Endothelial cell of umbilical vein (primary cell): ENCODE measurements at regions not wholly inside any gene's neighbourhood (a gene's known extent, or its start where the extent isn't known, plus 50 kb on each side); places are given as distances from the start of the nearest gene placed in this dataset.

Source experiments
- CTCF ChIP-seq, 2 donors: IDR thresholded peaks; 1 replicate in 1 of 2; 2 replicates in 1 of 2; pipeline ENCODE4 v1.5.1; 2011; ENCODE audit warnings: low read length in 2 of 2, mild to moderate bottlenecking in 2 of 2, moderate library complexity in 2 of 2, control low read depth in 1 of 2, inconsistent platforms in 1 of 2, low read depth in 1 of 2; ENCODE audit not compliant: insufficient read depth in 1 of 2; ENCODE audit errors: extremely low read depth in 1 of 2
- EZH2 ChIP-seq: IDR thresholded peaks from 2 replicates; pipeline ENCODE4 v1.6.1; 2012; ENCODE audit warnings: borderline replicate concordance, low read depth, mild to moderate bottlenecking, moderate library complexity, low read length, inconsistent platforms; ENCODE audit not compliant: severe bottlenecking
- FOS ChIP-seq: IDR thresholded peaks from 2 replicates; pipeline ENCODE4 v1.6.1; 2011; ENCODE audit warnings: mild to moderate bottlenecking, low read length, moderate library complexity, borderline replicate concordance; ENCODE audit not compliant: insufficient read depth
- GATA2 ChIP-seq: IDR thresholded peaks from 2 replicates; pipeline ENCODE4 v1.7.0; 2011; ENCODE audit warnings: low read depth, mild to moderate bottlenecking, moderate library complexity, mixed read lengths, low read length; ENCODE audit not compliant: insufficient read length, insufficient read depth
- JUN ChIP-seq: IDR thresholded peaks from 2 replicates; pipeline ENCODE4 v1.6.1; 2011; ENCODE audit warnings: borderline replicate concordance, low read depth; ENCODE audit not compliant: insufficient read length, insufficient read depth
- MAX ChIP-seq: IDR thresholded peaks from 2 replicates; pipeline ENCODE4 v1.6.1; 2011; ENCODE audit not compliant: insufficient read depth, insufficient read length
- MYC ChIP-seq: IDR thresholded peaks from one replicate; pipeline ENCODE4 v1.6.1; 2011; ENCODE audit warnings: mild to moderate bottlenecking, low read depth, low read length
- POLR2A ChIP-seq: IDR thresholded peaks from 2 replicates; pipeline ENCODE4 v1.6.1; 2012; ENCODE audit warnings: low read depth, mild to moderate bottlenecking, control low read depth, low read length
- POLR2AphosphoS5 ChIP-seq: IDR thresholded peaks from 2 replicates; pipeline ENCODE4 v1.6.1; 2012; ENCODE audit warnings: low read depth, mild to moderate bottlenecking, control low read depth, low read length, moderate library complexity; ENCODE audit not compliant: insufficient read depth

- TF ChIP-seq CTCF (IDR thresholded peaks at IDR 0.05; ENCODE audit: extremely low read depth in 1 of 2, insufficient read depth in 1 of 2, low read depth in 1 of 2, low read length in 2 of 2) (no peak), EZH2 (no peak), MYC (no peak), POLR2A (no peak), FOS (no peak), POLR2AphosphoS5 (no peak), JUN (no peak), MAX (no peak), GATA2 (no peak)
Observed at GRCh38 chr2:106020032-106020431, 174.1 kb downstream of the UXS1 start.
